Activated naive CD4-positive, alpha-beta T cell treated with anti-CD3 and anti-CD28 coated beads for 36 hours (primary cell): ENCODE measurements at regions not wholly inside any gene's neighbourhood (a gene's known extent, or its start where the extent isn't known, plus 50 kb on each side); places are given as distances from the start of the nearest gene placed in this dataset.

ENCODE experiments used
- CTCF ChIA-PET: fragments of 350-600 bp; sonication (Branson Sonifier 250); formaldehyde crosslinking; loops from one replicate; lab custom pipeline; 2021; ENCODE audit warnings: antibody characterized with exemption; lab: Charles Lee
- DNase-seq: peaks from one replicate; pipeline ENCODE4 v3.0.0-alpha.2; 2020
- H3K27ac Mint-ChIP-seq: one replicate; pipeline ENCODE4 v1.8.0; 2021; ENCODE audit warnings: mild to moderate bottlenecking, mixed read lengths
- H3K27me3 Mint-ChIP-seq: one replicate; pipeline ENCODE4 v1.8.0; 2021; ENCODE audit warnings: low read depth, mixed read lengths
- H3K36me3 Mint-ChIP-seq: one replicate; pipeline ENCODE4 v1.8.0; 2021; ENCODE audit warnings: low read depth, mixed read lengths
- H3K4me1 Mint-ChIP-seq: one replicate; pipeline ENCODE4 v1.8.0; 2021; ENCODE audit warnings: low read depth, mixed read lengths
- H3K4me3 Mint-ChIP-seq: one replicate; pipeline ENCODE4 v1.8.0; 2021; ENCODE audit warnings: mild to moderate bottlenecking, moderate library complexity, mixed read lengths
- H3K9me3 Mint-ChIP-seq: one replicate; pipeline ENCODE4 v1.8.0; 2021; ENCODE audit warnings: mixed read lengths
- intact Hi-C: fragments of 100-400 bp; cut with micrococcal nuclease; formaldehyde crosslinking; loops from one replicate; pipeline ENCODE4 v1.15.1; 2023

DNA sequence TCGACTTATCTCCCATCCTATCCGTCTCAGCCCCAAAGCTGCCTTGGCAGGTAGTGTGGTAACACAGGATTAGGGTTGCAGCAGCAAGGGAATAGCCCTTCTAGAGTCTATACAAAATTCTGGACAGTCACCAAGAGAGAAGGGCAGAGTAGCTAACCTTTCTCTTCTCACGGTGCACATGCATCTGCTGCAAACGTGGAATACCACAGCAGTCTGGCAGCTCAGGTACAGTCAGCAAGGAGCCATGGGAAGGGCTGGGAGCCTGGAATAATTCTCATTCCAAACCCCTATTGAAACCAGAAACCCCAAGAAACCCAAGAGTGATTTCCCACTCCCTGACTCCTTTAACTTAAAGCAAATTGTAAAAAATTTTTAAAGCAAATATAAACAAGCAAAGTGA lies 92.3 kb upstream of the THRB start:
- H3K27me3 Mint-ChIP-seq: peaks cover 7% of the 10 kb centered on the region
- no peaks in the 10 kb centered on the region for H3K4me1 Mint-ChIP-seq
- CTCF ChIA-PET: no interaction called here
- no peaks in the 10 kb centered on the region for H3K36me3 Mint-ChIP-seq
- no peak overlapping the region for H3K4me3 Mint-ChIP-seq
- no peak overlapping the region for H3K27ac Mint-ChIP-seq
- intact Hi-C loops: no loop called here
- DNase-seq: no peak
- H3K9me3 Mint-ChIP-seq: no peaks in the 10 kb centered on the region

DNA sequence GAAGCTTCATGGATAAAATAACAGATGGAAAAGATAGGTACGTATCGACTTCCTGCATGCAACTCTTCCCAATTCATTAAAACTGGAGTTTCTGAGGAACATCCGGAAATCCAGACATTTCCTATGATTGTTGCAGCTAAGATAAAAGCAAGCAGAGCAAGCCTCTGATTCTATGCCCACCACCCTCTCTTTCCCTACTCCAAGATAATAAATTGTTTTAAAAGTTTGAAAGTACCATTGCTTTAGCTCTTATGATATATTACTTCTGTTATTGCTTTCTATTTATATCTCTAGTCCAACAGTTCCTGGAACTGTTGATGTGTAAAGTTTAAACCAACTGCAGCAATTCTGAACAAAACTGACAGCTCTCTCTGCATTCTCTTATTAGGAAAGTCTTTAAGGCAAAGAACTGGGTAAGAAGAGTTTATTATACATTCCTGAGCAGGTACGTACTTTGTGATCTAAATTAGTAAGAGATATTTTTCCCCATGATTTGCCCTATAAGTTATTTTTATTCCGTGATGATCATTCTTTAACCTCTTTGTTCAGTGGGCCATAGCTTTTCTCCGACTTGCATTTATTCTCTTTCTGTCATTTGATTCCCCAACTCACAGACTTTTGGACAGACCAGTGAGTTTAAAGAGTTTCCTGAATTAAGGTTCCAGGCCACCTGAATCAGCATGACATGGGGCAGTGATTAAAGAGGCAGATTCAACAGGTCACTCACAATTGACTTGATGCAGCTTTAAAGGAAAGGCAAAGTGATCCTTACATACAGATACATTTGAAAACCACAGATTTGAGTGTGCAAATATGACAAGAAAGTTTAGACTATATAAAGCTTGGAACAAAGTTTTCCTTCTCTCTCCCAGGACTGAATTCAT lies 94.2 kb upstream of the THRB start:
- no peak overlapping the region for H3K27ac Mint-ChIP-seq
- no peak overlapping the region for H3K4me3 Mint-ChIP-seq
- DNase-seq: no peak
- H3K27me3 Mint-ChIP-seq: peaks cover 5% of the 10 kb centered on the region
- CTCF ChIA-PET: no interaction called here
- no peaks in the 10 kb centered on the region for H3K36me3 Mint-ChIP-seq
- no peaks in the 10 kb centered on the region for H3K4me1 Mint-ChIP-seq
- intact Hi-C loops: no loop called here
- no peaks in the 10 kb centered on the region for H3K9me3 Mint-ChIP-seq

GRCh38 chr3:24589513-24589851 lies 94.8 kb upstream of the THRB start:
- intact Hi-C loops: no loop called here
- H3K9me3 Mint-ChIP-seq: no peaks in the 10 kb centered on the region
- no peak overlapping the region for H3K4me3 Mint-ChIP-seq
- peaks cover 5% of the 10 kb centered on the region for H3K27me3 Mint-ChIP-seq
- no peak for DNase-seq
- H3K36me3 Mint-ChIP-seq: no peaks in the 10 kb centered on the region
- CTCF ChIA-PET: no interaction called here
- H3K4me1 Mint-ChIP-seq: no peaks in the 10 kb centered on the region
- H3K27ac Mint-ChIP-seq: no peak overlapping the region

DNA sequence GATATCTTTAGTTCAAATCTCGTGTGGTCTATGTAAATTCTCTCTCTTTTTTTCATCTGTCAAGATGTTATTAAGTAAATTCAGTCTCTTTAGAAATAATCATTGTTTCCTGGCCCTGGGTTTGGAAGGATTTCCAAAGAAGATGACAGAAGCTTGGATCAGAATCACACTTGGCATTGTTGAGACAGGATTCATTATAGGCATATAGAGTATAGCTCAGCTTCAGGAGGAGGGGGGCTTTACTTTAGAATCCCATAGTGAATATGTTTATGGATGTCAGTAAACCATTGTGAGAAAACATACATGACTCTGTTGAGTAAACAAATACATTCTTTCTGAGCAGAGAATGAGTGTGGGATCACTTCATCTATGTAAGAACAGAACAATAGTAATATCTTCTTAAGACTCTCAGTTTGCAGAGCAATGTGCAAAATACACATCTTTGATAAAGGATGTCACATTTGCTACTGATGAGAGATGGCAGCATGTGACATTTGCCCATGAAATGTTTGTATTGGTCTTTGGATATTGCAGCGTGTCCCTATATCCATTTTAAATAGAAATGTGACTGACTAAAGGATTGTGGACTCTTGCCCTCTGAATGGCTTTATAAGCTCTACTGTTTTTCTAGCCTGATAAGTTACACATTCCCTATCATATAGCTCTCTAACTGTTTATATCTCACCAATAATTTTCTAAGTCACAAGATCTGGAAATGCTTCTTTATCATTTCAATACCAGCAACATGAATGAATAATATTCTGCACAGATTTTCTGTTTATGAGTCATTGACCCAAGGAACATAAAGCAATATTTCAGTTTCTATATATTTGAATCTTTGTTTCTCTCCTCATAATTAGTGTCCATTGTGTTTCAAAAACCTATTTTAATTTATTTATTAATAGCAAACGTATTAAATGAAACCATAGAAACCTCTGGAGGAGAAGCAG lies 95.6 kb upstream of the THRB start:
- Mint-ChIP-seq H3K36me3 (no peaks in the 10 kb centered on the region), H3K4me3 (no peak overlapping the region), H3K27ac (no peak overlapping the region), H3K27me3 (peaks cover 5% of the 10 kb centered on the region), H3K9me3 (no peaks in the 10 kb centered on the region), H3K4me1 (no peaks in the 10 kb centered on the region)
- CTCF ChIA-PET: interaction anchor here (0.7 kb wide), 1 partner anchor 428 kb away, joined by 3 read pairs; no protein-coding TSS in a partner anchor
- intact Hi-C loops: no loop called here
- DNase-seq: no peak

DNA sequence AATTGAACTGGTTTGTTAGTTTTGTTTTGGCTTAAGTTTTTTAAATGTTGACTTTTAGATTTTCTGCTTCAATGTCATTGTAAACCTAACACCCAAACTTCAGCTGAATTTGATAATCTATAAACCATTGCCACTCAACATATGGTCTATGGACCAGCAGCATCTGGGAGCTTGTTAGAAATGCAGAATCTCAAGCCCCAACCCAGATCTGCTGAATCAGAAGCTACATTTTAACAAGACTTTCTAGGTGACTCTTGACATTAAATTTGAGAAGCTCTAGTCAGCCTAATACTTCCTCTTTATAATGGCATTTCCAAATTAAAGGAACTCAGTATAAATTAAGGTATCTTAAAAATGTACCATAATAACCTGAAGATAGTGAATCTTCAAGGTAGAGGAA lies 96.5 kb upstream of the THRB start:
- no peaks in the 10 kb centered on the region for H3K36me3 Mint-ChIP-seq
- no peak overlapping the region for H3K4me3 Mint-ChIP-seq
- H3K27ac Mint-ChIP-seq: no peak overlapping the region
- no peaks in the 10 kb centered on the region for H3K4me1 Mint-ChIP-seq
- DNase-seq: no peak
- intact Hi-C loops: no loop called here
- CTCF ChIA-PET: interaction anchor here (0.7 kb wide), 1 partner anchor 94 kb away, joined by 3 read pairs; no protein-coding TSS in a partner anchor
- no peaks in the 10 kb centered on the region for H3K9me3 Mint-ChIP-seq
- H3K27me3 Mint-ChIP-seq: peaks cover 5% of the 10 kb centered on the region

GRCh38 chr3:24591661-24592555 lies 97.3 kb upstream of the THRB start:
- DNase-seq: no peak
- H3K4me3 Mint-ChIP-seq: no peak overlapping the region
- H3K9me3 Mint-ChIP-seq: no peaks in the 10 kb centered on the region
- no peak overlapping the region for H3K27ac Mint-ChIP-seq
- H3K36me3 Mint-ChIP-seq: no peaks in the 10 kb centered on the region
- H3K27me3 Mint-ChIP-seq: peaks cover 5% of the 10 kb centered on the region
- H3K4me1 Mint-ChIP-seq: no peaks in the 10 kb centered on the region
- CTCF ChIA-PET: interaction anchor here (0.7 kb wide), 1 partner anchor 95 kb away, joined by 3 read pairs; no protein-coding TSS in a partner anchor
- intact Hi-C loops: no loop called here

DNA sequence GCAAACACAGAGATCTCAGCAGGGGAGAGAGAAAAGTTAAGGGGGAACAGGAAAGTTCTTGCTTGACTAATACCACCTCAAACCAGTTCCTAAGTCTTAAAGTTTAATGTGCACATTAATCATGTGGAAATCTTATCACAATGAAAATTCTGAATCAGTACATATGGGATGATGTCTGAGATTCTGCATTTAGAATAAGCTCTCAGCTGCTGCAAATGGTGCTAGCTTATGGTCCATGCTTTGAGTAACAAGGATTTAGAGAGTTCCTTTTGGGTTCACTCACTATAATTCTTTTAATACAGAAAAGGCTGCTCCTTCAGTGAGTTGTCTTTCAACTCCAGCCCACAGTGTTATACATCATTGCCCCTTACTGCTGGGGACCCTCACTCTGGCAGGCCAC lies 99.5 kb upstream of the THRB start:
- H3K4me3 Mint-ChIP-seq: no peak overlapping the region
- H3K27ac Mint-ChIP-seq: no peak overlapping the region
- no peaks in the 10 kb centered on the region for H3K4me1 Mint-ChIP-seq
- peaks cover under 1% of the 10 kb centered on the region for H3K27me3 Mint-ChIP-seq
- intact Hi-C loops: no loop called here
- no peaks in the 10 kb centered on the region for H3K9me3 Mint-ChIP-seq
- CTCF ChIA-PET: no interaction called here
- DNase-seq: no peak
- H3K36me3 Mint-ChIP-seq: no peaks in the 10 kb centered on the region

DNA sequence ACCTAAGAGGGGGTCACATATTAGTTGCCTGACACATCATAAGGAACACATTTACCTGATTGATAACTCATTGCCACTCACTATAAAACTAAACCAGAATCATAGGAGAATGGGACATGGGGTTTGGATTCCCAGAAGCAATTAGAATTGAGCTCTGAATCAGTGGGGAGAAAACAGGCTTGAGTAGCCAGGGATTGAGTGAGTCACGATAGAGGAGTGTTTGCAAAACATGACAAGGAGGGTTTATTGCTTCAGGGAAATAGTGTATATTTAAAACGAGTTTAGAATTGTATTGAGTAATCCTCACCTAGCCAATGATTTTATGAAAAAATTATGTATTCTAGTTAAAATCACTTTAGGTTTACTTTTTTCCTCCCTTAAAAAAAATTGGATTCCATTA lies 101.1 kb upstream of the THRB start:
- Mint-ChIP-seq H3K4me1 (no peaks in the 10 kb centered on the region), H3K4me3 (no peak overlapping the region)
- no peak for DNase-seq

GRCh38 chr3:24596626-24597025 lies 102.0 kb upstream of the THRB start:
- intact Hi-C loops: no loop called here
- Mint-ChIP-seq H3K27me3 (no peaks in the 10 kb centered on the region), H3K4me1 (no peaks in the 10 kb centered on the region), H3K27ac (no peak overlapping the region), H3K9me3 (no peaks in the 10 kb centered on the region), H3K36me3 (no peaks in the 10 kb centered on the region), H3K4me3 (no peak overlapping the region)
- no peak for DNase-seq
- CTCF ChIA-PET: no interaction called here

More for the DNA sequence above, 101.1 kb upstream of the THRB start:
- H3K27me3 Mint-ChIP-seq: no peaks in the 10 kb centered on the region
- H3K27ac Mint-ChIP-seq: no peak overlapping the region
- no peaks in the 10 kb centered on the region for H3K36me3 Mint-ChIP-seq
- intact Hi-C loops: no loop called here
- H3K9me3 Mint-ChIP-seq: no peaks in the 10 kb centered on the region
- CTCF ChIA-PET: no interaction called here

DNA sequence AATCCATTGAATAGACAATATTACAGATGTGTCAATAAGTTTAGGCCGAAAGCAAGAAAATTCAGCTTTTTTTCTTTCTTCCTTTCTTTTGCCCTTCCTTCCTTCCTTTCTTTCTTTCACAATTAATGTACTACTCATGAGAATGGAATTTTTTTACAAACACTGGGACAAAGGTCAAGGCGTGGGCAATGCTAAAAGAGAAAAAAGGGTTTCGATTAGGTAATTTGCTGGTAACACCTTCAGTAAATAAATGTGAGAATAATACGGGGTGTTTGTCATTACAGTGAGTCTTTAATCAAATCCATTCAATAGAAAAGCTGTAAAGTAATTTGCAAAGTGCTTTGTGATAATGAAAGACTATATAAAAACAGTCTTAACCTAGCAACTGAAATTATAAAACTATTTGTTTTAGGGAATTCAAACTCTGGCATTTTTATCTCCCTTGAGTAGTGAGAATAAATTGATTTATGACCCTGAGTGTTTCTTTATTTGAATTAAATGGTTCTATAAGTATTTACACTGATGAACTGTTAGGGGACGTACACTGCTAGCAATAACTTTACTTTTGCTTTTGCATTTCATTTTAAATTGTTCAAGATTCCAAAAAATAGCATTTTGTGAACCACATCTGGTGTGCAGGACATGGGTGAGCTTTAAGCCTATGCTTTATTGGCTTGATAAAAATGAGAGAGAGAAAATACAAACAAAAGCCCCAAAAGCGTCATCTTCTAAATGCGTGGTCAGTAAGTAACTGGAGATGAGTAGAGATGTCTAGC lies 104.2 kb upstream of the THRB start:
- H3K36me3 Mint-ChIP-seq: no peaks in the 10 kb centered on the region
- H3K27me3 Mint-ChIP-seq: no peaks in the 10 kb centered on the region
- H3K9me3 Mint-ChIP-seq: no peaks in the 10 kb centered on the region
- H3K4me1 Mint-ChIP-seq: no peaks in the 10 kb centered on the region
- no peak overlapping the region for H3K4me3 Mint-ChIP-seq
- CTCF ChIA-PET: no interaction called here
- H3K27ac Mint-ChIP-seq: no peak overlapping the region
- intact Hi-C loops: no loop called here
- no peak for DNase-seq

GRCh38 chr3:24601066-24601939 lies 106.7 kb upstream of the THRB start:
- Mint-ChIP-seq H3K27me3 (no peaks in the 10 kb centered on the region), H3K36me3 (no peaks in the 10 kb centered on the region), H3K27ac (no peak overlapping the region), H3K4me1 (no peaks in the 10 kb centered on the region), H3K4me3 (no peak overlapping the region), H3K9me3 (peaks cover 2% of the 10 kb centered on the region)
- CTCF ChIA-PET: no interaction called here
- intact Hi-C loops: no loop called here
- no peak for DNase-seq
